ENCODE measurements at regions not wholly inside any gene's neighbourhood (a gene's known extent, or its start where the extent isn't known, plus 50 kb on each side); places are given as distances from the start of the nearest gene placed in this dataset.
A peak's percentile ranks its signal among the peaks of the same experiment; 100 is the strongest.
"Not testable (repeated sequence)": the region's sequence is repeated elsewhere in the genome, so short reads cannot be mapped to it uniquely, and the experiment has no call there.

DNA sequence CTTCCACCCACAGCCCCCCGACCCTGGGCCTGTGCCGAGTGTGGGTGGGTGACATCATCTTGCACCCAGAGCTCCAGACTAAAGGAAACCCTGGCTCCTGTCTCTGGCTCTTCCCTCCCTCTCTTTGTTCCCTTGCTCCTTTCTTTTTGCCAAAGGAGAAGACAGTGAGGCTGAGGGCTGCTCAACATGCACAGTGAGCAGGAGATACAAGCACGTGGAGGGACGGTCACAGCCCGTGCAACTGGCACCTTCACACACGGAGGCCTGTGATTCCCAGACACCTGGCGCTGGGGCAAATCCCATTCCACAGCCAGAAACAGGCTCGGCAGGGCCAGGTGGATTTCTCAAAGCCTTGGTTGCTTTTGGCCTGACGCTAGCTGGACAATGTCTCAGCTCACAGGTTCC lies 86.0 kb upstream of the METTL9 start:
- intact Hi-C loops (cut with DNase I) = loop anchor here (10.0 kb wide), 1 partner anchor 81 kb away; the partner anchor contains the start of gene METTL9
- DNase-seq = peak in 12 of 42 donors; percentile 10 to 57 (median 36)

GRCh38 chr16:21513812-21514473 lies 85.4 kb upstream of the METTL9 start:
- intact Hi-C loops (cut with DNase I) = loop anchor here (10.0 kb wide), 1 partner anchor 81 kb away; the partner anchor contains the start of gene METTL9
- DNase-seq = peak in 6 of 42 donors; percentile 3 to 47 (median 23)

GRCh38 chr16:21514474-21514840 lies 84.9 kb upstream of the METTL9 start:
- DNase-seq = peak in 2 of 42 donors; percentile 8 to 18
- intact Hi-C loops (cut with DNase I) = loop anchor here (10.0 kb wide), 1 partner anchor 80 kb away; the partner anchor contains the start of gene METTL9

DNA sequence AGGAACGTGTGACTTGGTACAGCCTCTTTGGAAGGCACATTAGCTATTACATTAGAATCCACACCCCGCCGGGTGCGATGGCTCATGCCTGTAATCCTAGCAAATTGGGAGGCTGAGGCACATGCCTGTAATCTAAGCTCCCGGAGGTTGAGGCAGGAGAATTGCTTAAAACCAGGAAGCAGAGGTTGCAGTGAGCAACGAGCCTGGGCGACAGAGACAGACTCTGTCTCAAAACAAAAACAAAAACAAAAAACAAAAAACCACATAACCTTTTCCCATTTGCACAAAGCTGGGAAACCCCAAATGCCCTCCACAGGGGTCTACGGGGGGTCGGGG lies 82.7 kb upstream of the METTL9 start:
- DNase-seq = peak in 1 of 42 donors; percentile 39
- intact Hi-C loops (cut with DNase I) = loop anchor here (10.0 kb wide), 1 partner anchor 78 kb away; the partner anchor contains the start of gene METTL9

- DNase-seq = peak in 4 of 42 donors; percentile 8 to 57 (median 53)
Measured at GRCh38 chr16:21517263-21517662, 82.1 kb upstream of the METTL9 start.

DNA sequence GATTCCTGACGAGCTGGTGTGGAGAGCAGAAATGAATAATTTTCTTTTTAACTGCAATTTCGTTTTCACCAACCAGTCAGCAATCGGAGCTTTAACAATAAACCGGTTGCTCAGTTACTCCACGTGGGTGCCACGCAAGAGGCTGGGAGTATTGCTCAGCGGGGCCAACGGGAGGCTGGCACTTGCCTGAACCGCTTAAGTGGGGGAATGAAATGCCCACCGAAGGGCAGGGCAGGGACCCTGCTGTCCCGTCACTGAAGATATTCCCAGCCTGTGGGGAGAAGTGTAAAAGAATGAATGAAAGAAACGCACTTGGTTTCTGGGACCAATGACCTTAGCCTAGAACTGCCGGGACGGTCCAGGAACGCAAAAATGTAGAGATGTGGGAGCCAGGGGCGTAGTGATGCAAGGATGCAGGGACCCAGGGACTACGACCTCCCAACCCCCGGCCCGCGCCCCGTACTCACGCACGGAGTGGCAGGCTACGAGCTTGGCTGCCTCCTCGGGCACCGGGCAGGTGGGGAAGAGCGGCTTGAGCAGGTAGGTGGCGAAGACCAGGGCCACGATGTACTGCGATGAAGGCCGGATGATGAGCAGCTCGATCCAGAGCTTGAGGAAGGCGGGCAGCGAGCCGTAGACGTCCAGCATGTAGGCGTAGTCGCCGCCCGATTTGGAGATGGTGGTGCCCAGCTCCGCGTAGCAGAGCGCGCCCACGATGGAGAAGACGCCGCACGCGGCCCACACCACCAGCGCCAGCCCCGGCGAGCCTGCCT lies 79.8 kb upstream of the METTL9 start:
- peak in 2 of 42 donors; percentile 23 to 53 for DNase-seq
- intact Hi-C loops (cut with DNase I) = loop anchor here (10.0 kb wide), 1 partner anchor 75 kb away; the partner anchor contains the start of gene METTL9

More at GRCh38 chr16:21517263-21517662, 82.1 kb upstream of the METTL9 start:
- intact Hi-C loops (cut with DNase I) = loop anchor here (10.0 kb wide), 1 partner anchor 78 kb away; the partner anchor contains the start of gene METTL9

DNA sequence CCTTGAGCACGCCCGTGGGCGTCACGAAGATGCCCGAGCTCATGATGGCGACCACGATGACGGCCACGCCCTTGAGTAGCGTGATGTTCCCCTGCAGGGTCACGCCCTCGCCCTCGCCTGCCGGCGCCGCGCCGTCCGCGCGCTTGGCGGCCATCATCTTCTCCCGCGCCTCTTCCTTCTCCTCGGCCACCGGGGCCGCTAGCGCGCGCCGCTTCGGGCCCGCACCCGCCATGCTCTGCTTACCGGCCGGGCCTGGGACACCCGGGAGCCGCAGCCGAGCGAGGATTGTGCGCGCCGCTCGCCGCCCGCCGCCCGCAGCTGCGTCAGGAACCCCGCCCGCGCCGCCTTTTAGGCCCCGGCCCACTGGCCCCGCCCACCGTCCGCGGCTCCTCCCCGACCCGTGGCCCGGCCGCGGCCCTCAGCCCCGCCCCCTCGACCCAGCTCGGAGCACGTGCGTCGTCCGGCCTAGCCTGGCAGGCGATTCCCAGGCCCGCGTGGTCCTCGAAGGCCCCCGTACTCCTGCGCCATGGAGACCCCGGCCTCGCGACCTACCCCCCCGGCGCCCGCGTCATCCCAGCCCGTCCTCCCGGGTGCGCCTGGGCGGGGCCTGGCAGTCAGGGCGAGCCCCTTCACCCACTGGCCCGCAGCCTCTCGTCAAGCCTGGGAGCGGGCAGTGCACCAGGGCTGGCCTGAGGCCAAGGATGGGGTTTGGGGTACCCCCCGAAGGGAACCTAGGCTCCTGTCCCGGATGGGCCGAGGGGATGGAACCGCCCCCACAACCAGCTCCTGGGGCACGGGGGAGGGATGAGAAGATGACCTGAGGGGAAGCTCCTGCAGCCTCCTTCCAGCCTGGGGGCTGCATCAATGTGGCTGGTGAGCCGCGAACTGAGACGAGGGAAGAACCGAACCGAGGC lies 79.0 kb upstream of the METTL9 start:
- peak; percentile 93 to 100 (median 99) for DNase-seq
- intact Hi-C loops (cut with DNase I) = not testable (repeated sequence)

DNA sequence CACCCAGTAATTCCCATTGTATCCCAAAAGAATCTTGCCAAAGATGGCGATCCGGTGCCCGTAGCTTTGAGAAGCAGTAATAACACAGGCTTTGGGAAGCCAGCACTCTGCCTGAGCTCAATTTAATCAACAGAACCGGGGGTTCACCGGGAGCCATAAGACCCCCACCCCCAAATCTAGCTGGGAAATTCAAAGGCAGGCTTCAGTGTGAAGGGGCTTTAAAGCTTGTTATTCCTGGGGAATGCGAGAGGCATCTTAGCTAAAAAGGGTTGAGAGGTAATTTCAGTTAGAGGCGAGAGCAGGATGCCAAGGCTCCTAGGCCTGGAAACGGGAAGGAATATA lies 78.4 kb upstream of the METTL9 start:
- peak in 1 of 42 donors; percentile 37 for DNase-seq
- intact Hi-C loops (cut with DNase I) = not testable (repeated sequence)

GRCh38 chr16:21521390-21522143 lies 77.8 kb upstream of the METTL9 start:
- peak in 13 of 42 donors; percentile 54 to 68 (median 57) for DNase-seq
- intact Hi-C loops (cut with DNase I) = not testable (repeated sequence)

- intact Hi-C loops (cut with DNase I); DNase-seq: not testable (repeated sequence)
Measured at GRCh38 chr16:21522846-21523245, 76.5 kb upstream of the METTL9 start.

GRCh38 chr16:21523411-21524067 lies 75.8 kb upstream of the METTL9 start:
- peak in 3 of 42 donors; percentile 37 to 45 (median 39) for DNase-seq
- intact Hi-C loops (cut with DNase I) = no loop called here

DNA sequence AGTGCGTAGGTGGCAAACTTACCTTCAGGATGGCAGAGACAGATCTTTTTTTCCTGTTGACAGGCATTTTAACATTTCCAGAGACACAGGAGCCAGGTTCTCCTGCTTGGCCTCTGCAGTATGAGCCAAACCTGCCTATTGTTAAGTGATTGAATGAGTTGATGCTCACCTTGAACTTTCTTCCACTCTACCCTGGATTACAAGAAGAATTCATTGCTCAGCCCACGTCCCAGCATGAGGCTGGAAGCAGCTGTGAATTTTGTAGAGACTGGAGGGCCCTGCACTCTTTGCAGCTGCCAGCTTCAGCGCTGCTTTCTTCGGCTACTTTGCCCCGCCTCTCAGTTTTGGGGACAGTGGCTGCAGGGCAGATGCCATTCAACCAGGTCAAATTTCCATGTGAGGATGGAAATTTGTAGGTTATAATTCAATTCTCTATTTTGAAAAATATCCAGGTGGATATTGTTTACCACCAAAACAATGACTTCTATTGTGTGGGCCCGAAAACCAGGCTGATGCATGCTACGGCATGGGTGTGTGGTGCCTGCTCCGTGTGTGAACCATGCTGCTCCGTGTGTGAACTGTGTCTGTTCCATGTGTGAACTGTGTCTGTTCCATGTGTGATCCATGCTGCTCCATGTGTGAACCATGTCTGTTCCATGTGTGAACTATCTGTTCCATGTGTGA lies 75.2 kb upstream of the METTL9 start:
- intact Hi-C loops (cut with DNase I) = no loop called here
- DNase-seq = peak in 3 of 42 donors; percentile 2 to 37 (median 37)

GRCh38 chr16:21524752-21525028 lies 74.7 kb upstream of the METTL9 start:
- intact Hi-C loops (cut with DNase I); DNase-seq: not testable (repeated sequence)

DNA sequence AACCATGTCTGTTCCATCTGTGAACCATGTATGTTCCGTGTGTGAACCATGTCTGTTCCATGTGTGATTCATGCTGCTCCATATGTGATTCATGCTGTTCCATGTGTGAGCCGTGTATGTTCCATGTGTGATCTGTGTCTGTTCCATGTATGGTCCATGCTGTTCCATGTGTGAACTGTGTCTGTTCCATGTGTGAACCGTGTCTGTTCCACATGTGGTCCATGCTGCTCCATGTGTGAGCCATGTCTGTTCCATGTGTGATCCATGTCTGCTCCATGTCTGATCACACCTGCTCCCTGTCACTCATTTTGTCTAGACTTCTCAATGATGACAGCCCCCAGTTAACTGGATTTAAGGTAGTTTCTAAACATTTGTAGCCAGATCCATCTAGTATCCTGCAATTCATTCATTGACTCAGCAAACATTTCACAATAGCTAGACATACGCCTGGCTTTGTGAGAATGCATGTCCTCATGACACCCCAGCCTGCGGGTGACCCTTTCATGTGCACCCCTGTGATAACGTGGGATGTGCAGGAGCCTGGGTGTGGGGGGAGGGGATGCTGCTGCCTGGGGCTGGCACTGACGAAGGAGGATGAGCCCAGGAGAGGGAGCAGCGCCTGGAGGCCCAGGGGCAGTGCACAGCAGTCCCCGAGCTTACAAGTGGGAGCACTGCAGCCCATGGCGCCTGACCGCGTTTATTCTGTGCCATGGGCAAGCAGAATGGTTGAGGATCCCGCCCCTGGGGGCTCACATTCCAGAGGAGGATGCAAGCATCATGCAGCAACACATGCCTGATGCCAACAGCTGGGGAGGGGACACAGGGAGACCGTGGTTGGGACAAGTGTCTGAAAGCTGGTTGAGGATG lies 74.1 kb upstream of the METTL9 start:
- intact Hi-C loops (cut with DNase I) = not testable (repeated sequence)

DNA sequence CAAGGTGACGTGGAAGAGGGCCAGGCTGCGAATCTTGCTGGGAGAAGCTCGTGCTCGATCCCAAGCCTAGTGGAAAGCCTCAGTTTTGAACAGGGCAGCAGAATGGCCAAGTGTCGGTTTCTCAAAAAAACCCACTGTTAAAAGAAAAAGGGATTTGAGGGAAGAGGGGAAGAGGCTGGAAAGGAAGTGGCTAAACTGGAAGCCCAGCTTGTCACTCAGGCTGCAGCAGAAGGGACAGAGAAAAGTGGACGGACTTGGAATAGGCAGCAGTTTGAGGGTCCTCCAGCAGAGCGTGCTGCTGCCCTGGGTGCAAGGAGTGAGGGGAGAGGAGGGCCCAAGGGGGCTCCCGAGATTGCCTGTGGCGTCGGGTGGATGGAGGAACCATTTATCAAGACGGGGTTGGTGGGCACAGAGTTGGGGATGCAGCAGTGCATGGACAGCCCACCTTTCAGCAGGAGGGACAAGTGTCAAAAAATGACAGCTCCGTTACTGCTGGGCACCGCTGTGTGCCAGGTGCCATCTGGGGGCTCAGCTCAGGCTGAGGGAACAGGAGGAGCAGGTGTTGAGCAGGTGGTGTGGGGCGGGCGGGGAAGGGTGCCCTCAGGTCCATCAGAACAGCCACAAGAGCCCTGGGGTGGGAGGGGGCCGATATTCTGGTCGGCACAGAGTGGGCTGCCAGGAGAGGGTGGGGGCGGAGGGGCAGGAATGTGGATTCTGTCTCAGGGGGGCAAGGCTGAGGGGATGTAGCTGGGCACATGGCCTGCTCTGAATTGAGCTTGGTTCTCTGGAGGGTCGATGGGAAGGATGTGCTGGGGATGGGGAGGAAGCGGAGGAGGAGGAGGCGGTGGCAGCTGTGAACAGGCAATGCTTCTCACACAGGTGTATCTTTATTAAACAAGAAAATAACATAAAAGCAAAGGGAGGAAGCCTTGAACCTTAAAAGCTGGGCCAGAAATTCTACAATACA lies 73.1 kb upstream of the METTL9 start:
- peak in 1 of 42 donors; percentile 36 for DNase-seq
- intact Hi-C loops (cut with DNase I) = not testable (repeated sequence)

More for the DNA sequence above, 74.1 kb upstream of the METTL9 start:
- peak in 1 of 42 donors; percentile 39 for DNase-seq

Data from head of caudate nucleus (tissue), 42 donors.